DOHH2 (cell line): ENCODE measurements at regions not wholly inside any gene's neighbourhood (a gene's known extent, or its start where the extent isn't known, plus 50 kb on each side); places are given as distances from the start of the nearest gene placed in this dataset.

Experiments
- H3F3A ChIP-seq: fragments of 200-600 bp; sonication (generic), shearing (Covaris generic); 2 replicates; pipeline ENCODE4 v1.6.0; 2016; ENCODE audit warnings: antibody characterized with exemption, mild to moderate bottlenecking; ENCODE audit not compliant: control insufficient read depth, insufficient read depth
- H3K27ac ChIP-seq: fragments of 200-600 bp; sonication (generic); 2 replicates; pipeline ENCODE4 v1.5.1; 2014; ENCODE audit warnings: low read depth, mild to moderate bottlenecking, low read length, moderate library complexity
- H3K27me3 ChIP-seq: fragments of 200-600 bp; sonication (generic); 2 replicates; pipeline ENCODE4 v1.6.1; 2014; ENCODE audit warnings: mild to moderate bottlenecking, low read length, mixed read lengths; ENCODE audit not compliant: control insufficient read depth
- H3K36me3 ChIP-seq: fragments of 200-600 bp; sonication (generic); 2 replicates; pipeline ENCODE4 v1.6.1; 2014; ENCODE audit warnings: mild to moderate bottlenecking, low read length, moderate library complexity, mixed read lengths; ENCODE audit not compliant: control insufficient read depth
- H3K4me1 ChIP-seq: fragments of 200-600 bp; sonication (generic); 2 replicates; pipeline ENCODE4 v1.6.1; 2014; ENCODE audit warnings: mild to moderate bottlenecking, low read length, mixed read lengths; ENCODE audit not compliant: control insufficient read depth
- H3K4me2 ChIP-seq: fragments of 200-600 bp; sonication (generic); 2 replicates; pipeline ENCODE4 v1.6.0; 2014; ENCODE audit warnings: mild to moderate bottlenecking, low read length, moderate library complexity
- H3K4me3 ChIP-seq: fragments of 200-600 bp; sonication (generic); 2 replicates; pipeline ENCODE4 v1.5.1; 2014; ENCODE audit warnings: mild to moderate bottlenecking, low read length, mixed read lengths
- H3K79me2 ChIP-seq: fragments of 200-600 bp; sonication (generic); 2 replicates; pipeline ENCODE4 v1.6.1; 2014; ENCODE audit warnings: mild to moderate bottlenecking, low read length, mixed read lengths; ENCODE audit not compliant: control insufficient read depth
- H3K9me2 ChIP-seq: fragments of 200-600 bp; sonication (generic); replicated peaks from 2 replicates; pipeline ENCODE4 v1.6.1; 2014; ENCODE audit warnings: mild to moderate bottlenecking, low read length, mixed read lengths; ENCODE audit not compliant: control insufficient read depth
- H3K9me3 ChIP-seq: fragments of 200-600 bp; sonication (generic); 2 replicates; pipeline ENCODE4 v1.6.1; 2014; ENCODE audit warnings: antibody characterized with exemption, low read length, mixed read lengths; ENCODE audit not compliant: control insufficient read depth, insufficient read depth
- H4K20me1 ChIP-seq: fragments of 200-600 bp; sonication (generic); 2 replicates; pipeline ENCODE4 v1.6.0; 2014; ENCODE audit warnings: low read depth, mild to moderate bottlenecking, antibody characterized with exemption, low read length, moderate library complexity; ENCODE audit not compliant: control insufficient read depth, insufficient read depth
- CTCF ChIP-seq: fragments of 200-600 bp; sonication (generic); IDR thresholded peaks from one replicate; pipeline ENCODE4 v1.5.1; 2014; ENCODE audit warnings: antibody characterized with exemption, mild to moderate bottlenecking, low read depth, low read length; ENCODE audit not compliant: poor library complexity, severe bottlenecking
- EZH2phosphoT487 ChIP-seq: fragments of 200-600 bp; sonication (generic); IDR thresholded peaks from 2 replicates; pipeline ENCODE4 v1.6.1; 2017; ENCODE audit warnings: borderline replicate concordance, mild to moderate bottlenecking, antibody characterized with exemption, low read length, moderate library complexity, mixed read lengths

DNA sequence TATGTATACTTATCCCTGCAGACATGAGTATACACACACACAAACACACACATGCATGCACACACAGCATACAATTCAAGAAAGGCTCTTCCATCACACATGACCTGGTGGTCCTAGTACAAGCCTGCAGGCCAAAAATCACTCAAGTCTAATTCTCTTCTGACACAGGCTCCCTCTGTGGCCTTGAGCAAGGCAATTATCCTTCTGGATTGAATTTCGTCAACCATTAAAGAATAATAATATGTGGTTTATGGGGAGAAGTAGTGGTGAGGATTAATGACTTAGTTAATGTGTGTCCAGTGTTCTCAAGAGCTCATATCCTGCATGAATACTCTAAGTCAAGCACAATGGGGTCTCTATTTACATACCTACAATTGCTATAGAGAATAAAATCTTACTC is 161.8 kb upstream of the KIAA1217 start:
- no peaks in the 10 kb centered on the region for H3F3A ChIP-seq
- no peaks in the 10 kb centered on the region for H3K27me3 ChIP-seq
- no peak overlapping the region for H3K4me2 ChIP-seq
- no peaks in the 10 kb centered on the region for H3K9me2 ChIP-seq
- no peaks in the 10 kb centered on the region for H3K36me3 ChIP-seq
- H3K4me1 ChIP-seq, result no peaks in the 10 kb centered on the region
- no peaks in the 10 kb centered on the region for H3K9me3 ChIP-seq
- no peaks in the 10 kb centered on the region for H3K79me2 ChIP-seq
- TF ChIP-seq CTCF, result no peak
- TF ChIP-seq EZH2phosphoT487, result no peak
- no peaks in the 10 kb centered on the region for H4K20me1 ChIP-seq
- H3K4me3 ChIP-seq, result no peak overlapping the region
- no peak overlapping the region for H3K27ac ChIP-seq

- no peaks in the 10 kb centered on the region for H3F3A ChIP-seq
- H4K20me1 ChIP-seq, result no peaks in the 10 kb centered on the region
- H3K79me2 ChIP-seq, result no peaks in the 10 kb centered on the region
- no peak overlapping the region for H3K4me3 ChIP-seq
- H3K27me3 ChIP-seq, result no peaks in the 10 kb centered on the region
- no peak overlapping the region for H3K27ac ChIP-seq
- H3K4me1 ChIP-seq, result no peaks in the 10 kb centered on the region
- H3K9me2 ChIP-seq, result no peaks in the 10 kb centered on the region
- H3K4me2 ChIP-seq, result no peak overlapping the region
- H3K9me3 ChIP-seq, result no peaks in the 10 kb centered on the region
- H3K36me3 ChIP-seq, result no peaks in the 10 kb centered on the region
- TF ChIP-seq CTCF (no peak), EZH2phosphoT487 (no peak)
These were observed 154.5 kb upstream of the KIAA1217 start for GRCh38 chr10:24054421-24054820.

GRCh38 chr10:24080207-24080606 is 128.7 kb upstream of the KIAA1217 start:
- H3K4me1 ChIP-seq, result no peaks in the 10 kb centered on the region
- no peak overlapping the region for H3K27ac ChIP-seq
- no peak for TF ChIP-seq EZH2phosphoT487
- TF ChIP-seq CTCF, result no peak
- no peaks in the 10 kb centered on the region for H3K9me3 ChIP-seq
- H3K27me3 ChIP-seq, result no peaks in the 10 kb centered on the region
- H4K20me1 ChIP-seq, result no peaks in the 10 kb centered on the region
- no peaks in the 10 kb centered on the region for H3K9me2 ChIP-seq
- no peak overlapping the region for H3K4me2 ChIP-seq
- no peaks in the 10 kb centered on the region for H3K36me3 ChIP-seq
- no peaks in the 10 kb centered on the region for H3K79me2 ChIP-seq
- H3F3A ChIP-seq, result no peaks in the 10 kb centered on the region
- H3K4me3 ChIP-seq, result no peak overlapping the region
